HT-29 (cell line): ENCODE measurements at regions not wholly inside any gene's neighbourhood (a gene's known extent, or its start where the extent isn't known, plus 50 kb on each side); places are given as distances from the start of the nearest gene placed in this dataset.
A peak's percentile ranks its signal among the peaks of the same experiment; 100 is the strongest.

Source experiments
- DNase-seq: peaks from one replicate; pipeline ENCODE4 v3.0.0-alpha.2; 2015; ENCODE audit warnings: low spot score

DNA sequence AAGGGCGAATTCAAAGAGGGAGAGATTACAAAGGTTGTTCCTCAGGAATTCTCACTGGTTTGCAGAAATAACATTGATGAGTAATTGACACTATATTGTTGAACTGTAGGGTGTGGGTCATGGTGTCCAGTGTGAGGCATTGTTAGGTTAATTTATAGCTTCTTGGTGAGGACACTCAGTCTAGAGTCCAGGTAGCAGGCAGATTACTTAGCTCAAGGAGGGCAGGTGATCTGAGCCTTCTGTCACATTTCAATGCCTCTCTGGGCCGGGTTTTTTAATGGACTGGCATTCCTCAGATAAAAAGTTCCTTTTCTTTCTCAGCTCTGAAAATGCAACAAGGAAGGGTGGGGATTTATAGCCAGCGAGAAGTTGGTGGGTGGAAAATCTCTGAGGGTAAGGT, 194.2 kb upstream of the PROK2 start:
- no peak for DNase-seq

DNA sequence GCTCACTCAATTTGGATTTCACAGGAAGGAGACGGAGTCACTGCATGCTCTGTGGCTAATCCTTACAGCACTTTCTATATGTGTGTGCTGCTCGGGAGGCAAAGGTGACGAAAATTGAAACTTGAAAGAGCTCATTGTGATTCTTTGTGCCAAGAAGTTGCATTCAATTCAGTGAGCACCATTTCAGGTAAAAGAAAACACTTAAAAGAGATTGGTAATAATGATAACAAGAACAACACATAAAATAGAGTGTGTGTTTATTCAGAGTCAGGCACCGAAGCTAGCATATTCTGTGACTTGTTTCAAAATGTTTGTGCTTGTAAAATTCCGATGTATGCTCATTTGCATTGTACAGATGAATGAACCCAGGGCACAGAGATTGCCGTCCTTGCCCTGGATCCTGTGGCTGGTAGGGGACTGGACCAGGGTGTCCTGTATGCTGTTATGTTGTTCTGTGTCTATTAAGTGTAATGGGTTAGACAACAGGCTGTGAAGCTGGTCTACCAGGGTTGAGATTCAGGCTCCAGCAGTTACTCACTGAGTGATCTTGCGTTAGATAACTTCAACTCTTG, 193.3 kb upstream of the PROK2 start:
- DNase-seq, result no peak

GRCh38 chr3:71977525-71977924, 192.6 kb upstream of the PROK2 start:
- no peak for DNase-seq

- no peak for DNase-seq
These were observed 190.6 kb upstream of the PROK2 start for GRCh38 chr3:71975573-71975972.

DNA sequence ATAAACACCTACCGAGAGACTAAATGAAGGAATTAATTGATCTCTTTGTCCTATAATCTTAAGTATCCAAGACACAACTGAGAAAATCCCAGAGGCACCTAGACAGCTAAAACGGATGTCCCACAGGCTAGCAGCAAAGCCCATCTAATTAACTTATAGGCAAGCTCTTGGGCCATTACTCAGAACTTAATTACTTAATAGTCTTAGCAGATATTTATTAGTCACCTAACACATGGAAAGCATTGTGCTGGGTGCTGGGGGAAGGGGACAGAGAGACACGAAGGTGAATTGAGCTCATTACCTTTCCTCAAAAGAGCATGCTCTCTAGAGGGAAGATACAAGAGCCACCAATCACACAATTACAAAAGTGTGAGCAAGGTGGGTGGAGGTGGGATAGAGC, 189.8 kb upstream of the PROK2 start:
- no peak for DNase-seq

DNA sequence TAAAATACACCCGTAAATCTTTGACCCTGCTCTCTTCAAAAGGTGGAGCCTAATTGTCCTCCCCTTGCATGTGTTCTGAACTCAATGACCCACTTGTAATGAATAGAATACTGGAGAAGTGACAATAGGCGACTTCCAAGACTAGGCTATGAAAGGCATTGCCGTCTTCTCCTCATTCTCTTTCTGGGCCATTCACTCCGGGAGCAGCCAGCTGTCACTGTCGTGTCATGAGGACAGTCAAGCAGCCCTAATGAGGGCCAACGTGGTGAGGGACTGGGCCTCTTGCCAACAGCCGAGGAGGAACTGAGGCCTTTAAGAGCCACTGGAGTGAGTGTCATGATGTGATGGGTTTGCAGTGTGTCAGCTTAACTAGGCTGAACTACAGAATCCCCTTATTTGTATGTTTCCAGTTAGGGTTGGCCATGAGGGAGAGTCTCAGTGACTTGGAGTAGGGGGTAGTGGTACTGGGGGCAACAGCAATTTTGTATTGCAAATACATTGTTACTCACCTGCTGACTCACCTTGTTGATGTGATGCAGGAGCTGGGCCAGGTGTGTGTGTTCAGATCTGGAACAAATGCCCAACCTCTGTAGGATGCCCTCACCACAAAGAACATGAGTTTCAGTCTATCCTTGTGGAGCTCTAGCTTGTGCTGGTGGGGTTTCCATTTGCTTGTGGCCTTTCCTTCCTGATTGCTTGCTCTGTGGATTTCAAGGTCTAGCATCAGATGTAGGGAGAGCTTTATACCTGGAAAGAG, 188.5 kb upstream of the PROK2 start:
- DNase-seq, result no peak

GRCh38 chr3:71972031-71972430, 187.1 kb upstream of the PROK2 start:
- DNase-seq, result no peak

DNA sequence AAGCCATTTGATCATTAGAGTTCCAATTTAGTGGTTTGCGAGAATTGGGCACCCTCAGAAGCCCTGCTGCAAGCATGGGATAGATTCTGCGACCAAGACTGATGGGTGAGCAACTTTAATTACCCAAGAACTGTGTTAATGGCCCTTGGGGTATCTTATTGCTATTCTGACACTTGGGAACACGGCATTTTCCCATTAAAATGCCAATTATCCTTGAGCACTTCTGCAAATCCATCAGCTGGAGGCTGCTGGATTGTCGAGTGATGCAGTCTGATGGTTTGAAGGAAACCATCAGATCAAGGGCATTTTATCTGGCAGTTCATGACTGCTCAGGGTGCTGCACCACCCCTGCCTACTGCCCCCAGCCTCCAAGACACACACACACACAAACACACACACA, 183.6 kb upstream of the PROK2 start:
- DNase-seq, result no peak

GRCh38 chr3:71966185-71966584, 181.2 kb upstream of the PROK2 start:
- no peak for DNase-seq

- DNase-seq, result no peak
These were observed 179.2 kb upstream of the PROK2 start for GRCh38 chr3:71964170-71964569.

DNA sequence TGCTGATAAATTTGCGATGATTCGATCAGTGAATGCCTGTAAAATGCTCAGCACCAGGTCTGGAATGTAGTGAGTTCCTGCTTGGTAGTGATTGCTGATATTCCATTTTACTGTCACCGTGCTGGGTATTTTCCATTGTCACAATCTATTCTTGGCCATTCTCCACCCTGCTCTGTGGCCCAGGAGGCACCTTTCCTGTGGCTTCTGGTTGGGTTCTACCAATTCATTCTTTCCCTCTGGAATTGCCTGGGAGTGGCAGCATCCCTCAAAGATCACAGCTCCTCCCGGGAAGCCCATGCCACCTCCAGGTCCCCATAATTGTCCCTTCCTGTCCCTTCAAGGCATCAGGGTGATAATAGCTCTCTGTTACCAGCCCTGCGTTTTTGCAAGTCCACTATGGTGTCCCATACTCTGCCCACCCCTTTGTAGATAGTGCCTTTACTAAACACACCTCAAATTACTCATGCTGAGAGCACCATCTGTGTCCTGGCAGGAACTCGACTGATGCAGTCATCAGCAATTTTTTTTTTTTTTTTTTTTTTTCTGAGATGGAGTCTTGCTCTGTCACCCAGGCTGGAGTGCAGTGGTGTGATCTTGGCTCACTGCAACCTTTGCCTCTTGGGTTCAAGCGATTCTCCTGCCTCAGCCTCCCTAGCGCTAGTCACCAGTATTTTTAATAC, 177.8 kb upstream of the PROK2 start:
- DNase-seq, result no peak

DNA sequence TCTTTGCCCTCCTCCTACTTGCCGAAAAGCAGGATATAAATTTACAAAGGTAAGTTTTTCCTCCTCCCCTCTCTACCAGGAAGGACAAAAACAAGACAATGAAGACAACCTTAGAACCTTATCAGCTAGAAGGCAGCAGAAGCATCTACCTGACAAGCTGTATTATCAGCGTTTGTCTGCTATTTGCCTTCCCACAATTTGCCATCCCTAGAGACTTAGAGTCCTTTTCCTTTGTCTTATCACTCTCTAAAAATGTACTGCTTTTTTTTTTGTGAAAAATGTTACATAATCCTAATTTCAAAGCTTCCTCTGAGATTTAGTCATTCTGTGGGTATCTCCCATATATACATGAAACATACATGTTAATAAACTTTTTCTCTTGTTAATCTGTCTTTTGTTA, 176.9 kb upstream of the PROK2 start:
- no peak for DNase-seq

DNA sequence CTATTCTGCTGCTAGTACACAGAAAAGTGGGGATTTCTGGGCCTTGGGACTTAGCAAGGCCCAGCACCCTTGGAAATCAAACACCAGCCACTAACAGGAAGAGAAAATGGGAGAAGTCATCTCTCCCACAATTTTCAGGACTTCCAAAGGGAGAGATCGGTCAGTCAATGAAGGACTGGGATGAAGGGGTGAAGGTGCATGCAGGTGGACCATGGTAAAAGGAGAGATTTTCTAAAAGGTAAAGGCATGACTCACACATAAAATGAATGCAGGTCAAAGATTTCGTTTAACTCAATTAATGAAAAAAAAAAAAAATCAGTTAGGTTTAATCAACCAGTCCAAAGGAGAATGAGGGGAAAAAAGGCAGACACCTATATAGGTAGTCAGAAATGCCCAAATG, 176.4 kb upstream of the PROK2 start:
- no peak for DNase-seq

- DNase-seq, result no peak
These were observed 173.6 kb upstream of the PROK2 start for GRCh38 chr3:71958533-71958932.

GRCh38 chr3:71956716-71957115, 171.8 kb upstream of the PROK2 start:
- DNase-seq, result no peak

DNA sequence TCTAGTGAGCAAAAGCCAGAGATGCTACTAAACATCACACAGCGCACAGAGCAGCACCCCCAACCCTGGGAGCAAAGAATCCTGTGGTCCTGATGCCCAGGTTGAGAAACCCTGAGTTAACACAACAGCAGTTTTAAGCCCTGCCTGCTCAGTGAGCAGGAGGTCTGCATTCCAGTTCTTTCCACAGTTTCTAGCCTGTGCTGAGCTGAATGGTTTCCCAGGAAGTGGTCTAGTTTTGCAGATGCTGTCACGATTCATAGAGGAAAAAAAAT, 171.1 kb upstream of the PROK2 start:
- no peak for DNase-seq

DNA sequence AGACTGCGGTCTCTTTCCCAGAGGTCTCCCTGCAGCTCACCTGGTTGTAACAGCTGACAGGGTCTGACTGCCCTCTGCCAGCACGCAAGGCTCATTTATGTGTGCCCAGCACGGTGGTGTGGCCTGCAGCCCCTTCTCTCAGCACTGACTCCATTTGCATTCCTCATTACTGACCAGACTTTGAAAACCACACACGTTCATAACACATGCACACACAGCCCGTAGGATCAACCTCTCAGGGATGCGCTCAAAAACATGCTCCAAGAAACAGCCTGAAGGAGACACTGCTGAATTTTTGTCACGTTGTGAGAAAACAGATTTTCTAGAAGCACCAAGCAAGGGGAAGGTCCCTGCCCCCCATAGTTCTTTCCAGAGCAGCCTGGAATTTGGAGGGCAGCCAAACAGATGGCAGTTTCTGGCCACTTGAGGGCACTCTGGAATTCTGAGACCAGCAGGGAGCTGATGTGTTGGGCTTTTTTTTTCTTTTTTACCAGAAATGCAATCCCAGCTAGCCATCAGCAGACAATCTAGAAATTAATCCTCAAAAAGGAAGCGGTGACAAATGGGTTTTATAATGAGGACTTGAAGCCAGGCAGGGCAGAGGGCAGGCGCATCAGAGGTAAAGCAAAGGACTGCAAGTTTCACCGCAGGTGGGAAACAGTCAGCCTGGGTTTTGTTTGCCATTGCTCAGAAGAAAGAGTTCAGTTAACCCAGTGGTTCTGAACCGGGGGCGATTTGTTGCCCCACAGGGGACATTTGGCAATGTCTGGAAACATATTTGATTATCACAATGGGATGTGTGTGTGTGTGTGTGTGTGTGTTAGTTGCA, 170.5 kb upstream of the PROK2 start:
- DNase-seq, result peak; percentile 52

- DNase-seq, result no peak
These were observed 166.9 kb upstream of the PROK2 start for GRCh38 chr3:71951842-71952241.

- no peak for DNase-seq
These were observed 166.4 kb upstream of the PROK2 start for GRCh38 chr3:71951361-71951760.

GRCh38 chr3:71949442-71949841, 164.5 kb upstream of the PROK2 start:
- no peak for DNase-seq

GRCh38 chr3:71944482-71945065, 159.6 kb upstream of the PROK2 start:
- DNase-seq, result no peak
